ENCODE measurements at regions not wholly inside any gene's neighbourhood (a gene's known extent, or its start where the extent isn't known, plus 50 kb on each side); places are given as distances from the start of the nearest gene placed in this dataset.
"Not testable (repeated sequence)": the region's sequence is repeated elsewhere in the genome, so short reads cannot be mapped to it uniquely, and the experiment has no call there.

DNA sequence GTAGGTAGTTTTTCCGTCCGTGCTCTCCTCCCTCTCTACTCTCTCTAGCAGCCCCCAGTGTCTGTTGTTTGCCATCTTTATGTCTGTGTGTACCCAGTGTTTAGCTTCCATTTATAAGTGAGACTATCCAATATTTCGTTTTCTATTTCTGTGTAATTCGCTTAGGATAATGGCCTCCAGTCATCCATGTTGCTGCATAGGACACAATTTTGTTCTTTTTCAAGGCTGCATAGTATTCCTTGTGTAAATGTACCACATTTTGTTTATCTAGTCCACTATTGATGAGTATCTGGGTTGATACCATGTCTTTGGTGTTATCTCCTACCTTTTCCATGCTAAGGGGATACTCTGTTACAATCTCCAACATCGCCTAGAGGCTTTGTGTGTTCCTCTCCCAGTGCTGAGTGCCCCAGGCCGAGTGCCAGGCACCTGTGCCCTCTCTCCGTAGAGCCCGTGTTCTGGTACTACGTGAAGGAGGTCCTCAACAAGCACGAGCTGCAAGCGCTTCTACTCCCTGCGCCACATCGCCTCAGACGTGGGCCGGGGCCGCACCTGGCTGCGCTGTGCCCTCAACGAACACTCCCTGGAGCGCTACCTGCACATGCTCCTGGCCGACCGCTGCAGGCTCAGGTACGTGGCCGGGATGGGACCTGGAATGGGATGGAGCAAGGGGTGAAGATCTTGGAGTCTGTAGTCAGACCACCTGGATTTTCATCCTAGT, 51.0 kb downstream of the NPIPB11 start:
- DNase-seq: not testable (repeated sequence)

DNA sequence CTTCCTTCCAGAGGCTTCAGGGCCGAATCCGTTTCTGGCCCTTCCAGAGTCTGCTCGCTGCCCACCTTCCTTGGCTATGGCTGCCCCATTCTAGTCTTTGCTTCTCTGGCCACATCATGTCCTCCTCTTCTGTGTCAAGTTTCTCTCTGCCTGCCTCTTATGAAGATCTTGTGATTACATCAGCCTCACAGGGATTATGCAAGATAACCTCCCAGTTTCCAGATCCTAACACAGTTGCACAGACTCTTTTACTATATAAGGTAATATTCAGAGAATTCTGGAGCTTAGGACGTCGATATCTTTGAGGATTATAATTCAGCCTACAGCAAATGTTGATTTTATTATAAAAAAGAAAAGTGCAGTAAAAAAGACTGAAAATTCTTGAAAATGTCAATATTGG, 52.1 kb downstream of the NPIPB11 start:
- DNase-seq: not testable (repeated sequence)

DNA sequence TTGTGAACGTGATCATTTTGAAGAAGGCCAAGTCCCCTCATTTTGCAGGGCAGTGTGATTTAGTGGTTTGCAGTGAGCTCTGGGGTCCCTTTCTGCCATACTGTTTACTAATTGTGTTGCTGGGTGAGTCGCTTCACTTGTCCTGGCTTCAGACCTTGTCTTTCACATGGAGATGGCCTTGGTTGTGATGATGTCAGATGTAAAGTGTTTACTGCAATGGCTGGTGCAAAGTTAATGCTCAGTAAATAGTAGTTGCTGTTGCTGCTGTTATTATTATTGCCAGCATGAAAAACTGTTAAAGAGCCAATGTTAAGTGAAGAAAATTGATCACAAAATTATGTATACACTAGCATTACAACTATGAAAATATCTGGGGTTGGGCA, 53.9 kb downstream of the NPIPB11 start:
- not testable (repeated sequence) for DNase-seq

GRCh38 chr16:29351970-29352616, 54.4 kb downstream of the NPIPB11 start:
- not testable (repeated sequence) for DNase-seq

DNA sequence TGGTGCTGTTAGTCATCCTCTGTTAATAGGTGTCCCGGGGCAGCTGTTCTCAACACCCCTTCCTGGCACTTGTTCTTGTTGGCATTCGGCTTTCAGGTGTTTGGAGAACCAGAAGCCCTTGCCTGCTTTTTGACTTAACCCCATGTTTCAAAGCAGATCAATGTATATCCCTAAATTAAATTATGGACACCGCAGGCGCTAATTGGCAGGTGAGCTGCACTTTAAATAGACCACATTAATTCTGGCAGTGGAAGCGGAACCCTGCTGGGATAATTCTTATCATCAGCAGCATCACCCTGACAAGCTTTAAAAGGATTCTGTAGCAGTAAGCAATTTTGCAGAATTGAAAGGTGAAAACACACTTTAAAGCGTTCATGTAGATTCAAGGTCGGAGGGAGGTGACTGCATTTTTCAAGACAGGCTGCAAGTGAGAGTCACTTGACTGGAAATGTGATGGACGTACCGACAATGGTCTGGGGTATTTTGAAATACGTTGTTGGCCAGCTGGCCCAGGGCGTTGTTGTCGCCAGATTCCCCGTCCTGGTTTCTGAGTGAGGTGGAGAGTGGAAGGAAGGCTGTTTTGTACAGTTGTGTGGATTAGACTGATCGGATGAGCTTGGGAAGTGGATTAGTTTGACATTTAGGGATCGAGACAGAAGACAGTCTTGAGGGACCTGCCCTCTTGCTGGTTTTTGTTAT, 55.1 kb downstream of the NPIPB11 start:
- not testable (repeated sequence) for DNase-seq

DNA sequence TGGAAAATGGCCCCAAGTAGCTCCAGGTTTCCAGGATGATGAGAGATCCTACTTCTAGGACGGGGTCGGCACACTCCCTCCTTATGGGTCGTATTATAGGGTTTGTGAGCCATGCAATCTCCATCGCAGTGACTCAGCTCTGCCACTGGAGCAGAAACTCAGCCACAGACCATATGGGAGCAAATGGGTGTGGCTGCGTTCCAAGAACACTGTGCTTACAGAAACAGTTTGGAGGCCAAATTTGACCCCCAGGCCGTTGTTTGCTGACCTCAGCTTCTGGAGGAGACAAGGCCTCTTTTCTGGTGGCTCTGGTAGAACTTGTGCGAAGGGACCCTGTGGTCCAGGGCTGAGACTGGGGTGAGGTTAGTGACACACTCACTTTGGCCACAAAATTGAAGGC, 56.5 kb downstream of the NPIPB11 start:
- DNase-seq: not testable (repeated sequence)

DNA sequence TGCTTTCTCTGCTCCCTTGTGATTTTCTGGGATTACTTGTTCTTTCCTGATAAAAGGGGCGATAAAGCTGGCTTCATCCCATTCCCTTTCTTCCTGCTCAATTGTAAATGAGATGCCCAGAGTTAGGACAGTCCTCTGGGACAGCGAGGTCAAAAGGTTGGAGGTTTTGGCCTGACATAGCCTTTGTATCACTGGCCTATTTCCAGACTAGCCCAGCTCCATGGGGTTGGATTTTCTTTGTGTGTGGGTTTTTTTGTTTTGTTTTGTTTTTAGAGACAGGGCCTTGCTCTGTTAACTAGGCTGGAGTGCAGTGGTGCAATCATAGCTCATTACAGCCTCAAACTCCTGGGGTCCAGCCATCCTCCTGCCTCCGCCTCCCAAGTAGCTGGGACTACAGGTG, 57.8 kb downstream of the NPIPB11 start:
- not testable (repeated sequence) for DNase-seq

- DNase-seq: not testable (repeated sequence)
Observed at GRCh38 chr16:29348123-29348690, 58.3 kb downstream of the NPIPB11 start.

- not testable (repeated sequence) for DNase-seq
Observed at GRCh38 chr16:29346796-29347580, 59.5 kb downstream of the NPIPB11 start.

DNA sequence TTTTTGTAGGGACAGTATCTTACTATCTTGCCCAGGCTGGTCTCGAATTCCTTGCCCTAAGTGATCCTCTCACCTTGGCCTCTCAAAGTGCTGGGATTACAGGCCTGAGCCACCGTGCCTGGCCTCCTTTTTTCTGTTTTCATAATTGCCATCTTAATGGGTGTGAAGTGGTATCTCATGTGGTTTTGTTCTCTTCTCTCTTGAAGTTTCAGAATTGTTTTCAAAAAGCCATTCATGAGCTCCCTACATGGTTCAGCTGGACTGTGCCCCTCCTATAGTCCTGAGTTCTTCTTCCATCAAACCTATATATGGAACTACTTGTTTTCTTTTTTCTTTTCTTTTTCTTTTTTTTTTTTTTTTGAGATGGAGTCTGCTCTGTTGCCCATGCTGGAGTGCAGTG, 60.3 kb downstream of the NPIPB11 start:
- DNase-seq: not testable (repeated sequence)

DNA sequence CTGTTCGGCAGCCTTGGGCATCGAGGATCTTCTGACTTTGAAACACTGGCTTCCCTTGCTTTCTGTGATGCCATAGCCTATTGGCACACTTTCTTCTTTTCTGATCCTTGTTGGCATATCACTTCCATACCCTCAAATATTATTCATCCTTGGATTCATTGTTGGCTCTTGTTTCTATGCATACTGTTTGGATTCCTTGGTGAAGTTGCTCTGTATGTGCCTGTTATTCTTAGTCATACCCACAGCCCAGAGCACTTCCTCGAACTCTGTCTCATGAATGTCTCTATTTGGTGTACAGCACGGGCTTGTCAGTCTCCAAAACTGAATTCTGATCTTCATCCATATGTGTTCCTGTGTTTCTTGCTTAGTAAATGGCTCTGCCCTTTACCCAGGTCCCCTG, 63.6 kb downstream of the NPIPB11 start:
- not testable (repeated sequence) for DNase-seq

GRCh38 chr16:29340779-29341438, 65.6 kb downstream of the NPIPB11 start:
- not testable (repeated sequence) for DNase-seq

- not testable (repeated sequence) for DNase-seq
Observed at GRCh38 chr16:29340235-29340634, 66.3 kb downstream of the NPIPB11 start.

DNA sequence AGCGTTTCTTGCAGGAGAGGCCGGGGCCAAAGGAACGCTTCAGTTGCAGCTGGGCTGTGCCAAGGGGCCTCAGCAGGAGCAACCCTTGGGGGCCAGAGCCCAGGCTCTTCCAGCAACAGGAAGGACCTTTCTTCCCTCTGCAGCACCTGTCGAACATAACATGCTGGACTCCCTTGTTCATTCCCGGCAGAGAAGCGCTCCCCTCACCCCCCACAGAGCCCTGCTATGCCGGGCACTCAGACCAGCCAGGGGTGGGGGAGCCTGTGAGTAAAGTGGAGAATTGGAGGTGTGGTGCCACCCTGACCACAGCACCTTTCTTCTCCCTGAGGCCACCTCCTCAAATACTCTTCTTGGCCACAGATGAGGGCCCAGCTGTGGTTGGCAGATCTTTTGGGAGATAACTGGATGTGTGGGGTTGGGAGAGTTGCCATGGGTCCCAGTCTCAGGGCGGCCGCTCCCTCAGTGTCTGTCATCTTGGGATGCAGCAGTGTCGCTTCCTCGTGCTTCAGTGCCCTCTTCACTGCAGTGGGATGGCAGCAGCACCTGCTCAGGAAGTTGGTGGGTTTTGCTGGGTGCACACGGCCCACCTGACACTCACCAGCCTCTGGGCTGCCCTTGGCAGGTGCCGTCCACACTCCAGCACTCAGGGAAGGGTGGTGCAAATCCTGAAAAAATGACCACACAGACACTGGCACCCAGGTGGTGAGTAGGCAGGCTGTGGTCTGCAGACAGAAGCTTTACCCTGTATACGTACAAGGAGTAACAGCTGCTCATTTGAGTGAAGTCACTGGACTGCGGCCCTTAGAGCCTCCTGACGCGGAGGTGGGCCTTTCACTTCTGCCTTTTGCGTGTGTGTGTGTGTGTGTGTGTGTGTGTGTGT, 67.5 kb downstream of the NPIPB11 start:
- not testable (repeated sequence) for DNase-seq

GRCh38 chr16:29337385-29337901, 69.1 kb downstream of the NPIPB11 start:
- DNase-seq: not testable (repeated sequence)

GRCh38 chr16:29335549-29335846, 71.0 kb downstream of the NPIPB11 start:
- not testable (repeated sequence) for DNase-seq

DNA sequence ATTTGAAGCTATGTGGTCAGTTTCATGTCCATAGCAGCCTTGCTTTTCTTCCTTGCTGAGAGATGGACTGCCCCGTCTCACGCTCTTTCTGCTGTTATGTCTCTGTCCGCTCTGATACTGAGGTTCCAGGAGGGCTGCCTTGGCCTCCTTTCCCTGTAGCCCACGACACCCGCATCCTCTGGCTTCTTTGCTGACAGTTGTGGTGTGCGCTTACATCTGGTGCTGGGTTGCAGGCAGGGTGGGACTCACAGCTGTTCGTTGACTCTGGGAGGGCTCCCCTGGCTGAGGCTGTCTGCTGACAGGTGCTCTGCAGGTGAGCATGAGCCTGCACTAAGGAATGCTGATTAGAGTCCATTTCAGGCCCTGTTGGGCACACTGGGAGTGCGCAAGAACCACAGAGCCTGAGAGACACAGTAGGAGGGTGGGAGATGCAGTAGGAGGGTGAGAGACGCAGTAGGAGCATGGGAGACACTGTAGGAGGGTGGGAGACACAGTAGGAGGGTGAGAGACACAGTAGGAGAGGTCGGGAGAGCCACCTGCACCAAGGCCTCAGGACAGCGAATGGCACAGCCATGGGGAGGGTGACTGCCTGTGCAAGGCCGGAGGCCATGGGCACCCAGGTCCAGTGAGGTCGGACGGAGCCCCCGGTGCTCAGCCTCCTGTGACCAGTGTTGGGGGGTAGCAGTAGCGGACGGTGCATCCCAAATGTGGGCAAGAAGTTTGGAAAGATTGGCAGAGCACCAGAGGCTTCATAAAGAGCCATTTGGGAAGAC, 71.5 kb downstream of the NPIPB11 start:
- not testable (repeated sequence) for DNase-seq

- DNase-seq: not testable (repeated sequence)
Observed at GRCh38 chr16:29333492-29334097, 72.9 kb downstream of the NPIPB11 start.

DNA sequence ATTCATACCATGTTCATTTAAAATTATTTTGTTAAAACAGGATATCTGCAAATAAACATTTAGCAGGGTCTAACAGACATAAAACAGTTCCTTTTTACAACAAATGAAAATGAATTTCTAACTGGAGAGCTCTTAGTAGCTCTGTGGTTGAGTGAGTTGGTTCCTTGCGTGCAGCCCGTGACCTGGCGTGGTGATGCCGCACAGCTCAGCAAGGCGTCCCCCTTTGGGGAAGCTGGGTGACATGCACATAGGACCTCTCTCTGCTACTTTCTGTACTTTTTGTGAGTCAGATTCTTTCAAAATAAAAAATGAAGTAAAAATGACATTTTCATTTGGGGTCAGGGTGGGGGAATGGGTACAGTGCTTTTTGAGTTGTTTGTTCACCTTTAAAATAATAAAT, 75.9 kb downstream of the NPIPB11 start:
- DNase-seq: not testable (repeated sequence)

- not testable (repeated sequence) for DNase-seq
Observed at GRCh38 chr16:29328528-29328927, 78.0 kb downstream of the NPIPB11 start.
